ENCODE measurements at regions not wholly inside any gene's neighbourhood (a gene's known extent, or its start where the extent isn't known, plus 50 kb on each side); places are given as distances from the start of the nearest gene placed in this dataset.

DNA sequence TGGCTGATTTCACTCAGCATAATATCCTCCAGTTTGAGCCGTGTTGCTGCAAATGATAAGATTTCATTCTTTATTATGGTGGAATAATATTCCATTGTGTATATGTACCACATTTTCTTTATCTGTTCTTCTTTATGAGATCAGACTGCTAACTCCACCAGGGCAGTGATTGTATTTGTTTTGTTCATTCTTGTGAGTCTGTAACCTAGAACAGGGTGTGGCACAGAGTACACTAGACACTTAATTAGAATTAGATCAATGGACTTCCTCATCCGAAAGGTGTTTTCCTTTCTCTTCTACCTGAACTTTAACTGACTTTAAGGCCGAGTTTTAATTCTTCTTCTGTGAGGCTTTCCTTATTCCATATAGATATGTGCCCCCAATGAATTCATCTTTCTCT lies 551.0 kb downstream of the SNAPC1 start:
- Histone ChIP-seq H3K79me1 (ENCODE audit: insufficient read depth, low read depth, low read length, poor library complexity, severe bottlenecking) (no peaks in the 10 kb centered on the region), H3K23me2 (ENCODE audit: insufficient read length, low read depth, low read length, poor library complexity, severe bottlenecking) (no peaks in the 10 kb centered on the region), H3T11ph (ENCODE audit: low read length) (no peak overlapping the region), H3K56ac (ENCODE audit: insufficient read length, low read depth, low read length) (no peak overlapping the region), H3K4ac (ENCODE audit: low read depth, low read length) (no peak overlapping the region), H4K5ac (ENCODE audit: insufficient read length, low read depth, low read length) (no peak overlapping the region), H3K23ac (ENCODE audit: insufficient read length, low read depth, low read length) (no peak overlapping the region), H4K20me1 (ENCODE audit: control insufficient read depth, insufficient read depth, insufficient read length) (no peaks in the 10 kb centered on the region), H4K91ac (ENCODE audit: insufficient read length, low read depth, low read length) (no peak overlapping the region), H3K9me3 (ENCODE audit: control insufficient read depth, low read depth, low read length) (no peaks in the 10 kb centered on the region), H2BK20ac (ENCODE audit: low read depth, low read length, poor library complexity, severe bottlenecking) (no peak overlapping the region), H2AK5ac (ENCODE audit: insufficient read length, low read length) (no peak overlapping the region), H3K9ac (ENCODE audit: extremely low read depth, insufficient read length, low read length) (no peak overlapping the region), H4K8ac (replicated peaks; ENCODE audit: insufficient read length, low read depth, low read length) (no peak overlapping the region), H3K18ac (ENCODE audit: insufficient read length, low read depth, low read length) (no peak overlapping the region), H3K27ac (ENCODE audit: insufficient read length, low read depth, low read length) (no peak overlapping the region), H2BK120ac (ENCODE audit: low read depth, low read length, poor library complexity, severe bottlenecking) (no peak overlapping the region), H3K4me2 (ENCODE audit: insufficient read depth, insufficient read length, low read length) (no peak overlapping the region), H2AFZ (ENCODE audit: low read length) (no peak overlapping the region), H2BK5ac (ENCODE audit: insufficient read length, low read length) (no peak overlapping the region), H3K14ac (ENCODE audit: insufficient read depth, low read length) (no peak overlapping the region), H2BK12ac (ENCODE audit: insufficient read length, low read depth, low read length) (no peak overlapping the region), H2BK15ac (ENCODE audit: low read depth, low read length) (no peak overlapping the region), H3K79me2 (ENCODE audit: insufficient read depth, low read length) (no peaks in the 10 kb centered on the region), H3K4me1 (ENCODE audit: insufficient read depth, low read length) (peaks cover 3% of the 10 kb centered on the region; the same call in 1 of the 2 replicates), H3K27me3 (ENCODE audit: insufficient read depth, low read length) (no peaks in the 10 kb centered on the region)
- peaks cover 2% of the 10 kb centered on the region in 2 experiments; a peak in 3 of 4 replicates for H3K4me1 Mint-ChIP-seq
- no peaks in the 10 kb centered on the region for H3K36me3 Mint-ChIP-seq (ENCODE audit: insufficient read depth in 1 of 3, low read depth in 3 of 3)
- WGBS (ENCODE audit: extremely low coverage, insufficient read length, low lambda C conversion rate): no CpG with 5 or more reads among the region's 3 CpGs
- DNase-seq: no peak
- TF ChIP-seq, protein P1, sequence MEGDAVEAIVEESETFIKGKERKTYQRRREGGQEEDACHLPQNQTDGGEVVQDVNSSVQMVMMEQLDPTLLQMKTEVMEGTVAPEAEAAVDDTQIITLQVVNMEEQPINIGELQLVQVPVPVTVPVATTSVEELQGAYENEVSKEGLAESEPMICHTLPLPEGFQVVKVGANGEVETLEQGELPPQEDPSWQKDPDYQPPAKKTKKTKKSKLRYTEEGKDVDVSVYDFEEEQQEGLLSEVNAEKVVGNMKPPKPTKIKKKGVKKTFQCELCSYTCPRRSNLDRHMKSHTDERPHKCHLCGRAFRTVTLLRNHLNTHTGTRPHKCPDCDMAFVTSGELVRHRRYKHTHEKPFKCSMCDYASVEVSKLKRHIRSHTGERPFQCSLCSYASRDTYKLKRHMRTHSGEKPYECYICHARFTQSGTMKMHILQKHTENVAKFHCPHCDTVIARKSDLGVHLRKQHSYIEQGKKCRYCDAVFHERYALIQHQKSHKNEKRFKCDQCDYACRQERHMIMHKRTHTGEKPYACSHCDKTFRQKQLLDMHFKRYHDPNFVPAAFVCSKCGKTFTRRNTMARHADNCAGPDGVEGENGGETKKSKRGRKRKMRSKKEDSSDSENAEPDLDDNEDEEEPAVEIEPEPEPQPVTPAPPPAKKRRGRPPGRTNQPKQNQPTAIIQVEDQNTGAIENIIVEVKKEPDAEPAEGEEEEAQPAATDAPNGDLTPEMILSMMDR (conservative IDR thresholded peaks at IDR 0.05): no peak
- H3K27me3 Mint-ChIP-seq (ENCODE audit: low read depth): no peaks in the 10 kb centered on the region
- H3K9me3 Mint-ChIP-seq: no peaks in the 10 kb centered on the region
- H3K4me3 Mint-ChIP-seq: no peak overlapping the region
- H3K27ac Mint-ChIP-seq: no peak overlapping the region

All from H9 (cell line).